CD14-positive monocyte (primary cell): ENCODE measurements at regions not wholly inside any gene's neighbourhood (a gene's known extent, or its start where the extent isn't known, plus 50 kb on each side); places are given as distances from the start of the nearest gene placed in this dataset.

Experiments used
- DNase-seq, 3 donors: peaks; one replicate each; pipeline ENCODE4 v3.0.0-alpha.2; 2011 to 2022
- H2AFZ ChIP-seq: 2 replicates; pipeline ENCODE4 v1.6.0; 2012; ENCODE audit warnings: mild to moderate bottlenecking, low read depth, low read length, inconsistent platforms; ENCODE audit not compliant: insufficient read depth, poor library complexity, severe bottlenecking
- H3K27ac ChIP-seq, 2 donors: 1 replicate in 1 of 2; 2 replicates in 1 of 2; pipeline ENCODE4 v1.5.1; 2012 to 2013; ENCODE audit warnings: low read length in 2 of 2, control low read depth in 1 of 2, inconsistent platforms in 1 of 2, low read depth in 1 of 2, mild to moderate bottlenecking in 1 of 2
- H3K27me3 ChIP-seq, 2 donors: one replicate each; pipeline versions ENCODE4 v1.6.0 to v1.6.1; 2011 to 2013; ENCODE audit warnings: low read length in 2 of 2; ENCODE audit not compliant: control insufficient read depth in 2 of 2, insufficient read depth in 2 of 2
- H3K36me3 ChIP-seq, 2 donors: replicated peaks in 1 of 2; 1 replicate in 1 of 2; 2 replicates in 1 of 2; pipeline versions ENCODE4 v1.5.1 to v1.6.1; 2012 to 2013; ENCODE audit warnings: low read length in 2 of 2, control low read depth in 1 of 2, inconsistent platforms in 1 of 2, mild to moderate bottlenecking in 1 of 2; ENCODE audit not compliant: insufficient read depth in 2 of 2, control insufficient read depth in 1 of 2
- H3K4me1 ChIP-seq, 2 donors: 1 replicate in 1 of 2; 2 replicates in 1 of 2; pipeline versions ENCODE4 v1.5.1 to v1.6.1; 2012 to 2013; ENCODE audit warnings: low read length in 2 of 2, control low read depth in 1 of 2, inconsistent platforms in 1 of 2, mild to moderate bottlenecking in 1 of 2, moderate library complexity in 1 of 2; ENCODE audit not compliant: insufficient read depth in 2 of 2, control insufficient read depth in 1 of 2
- H3K4me2 ChIP-seq: replicated peaks from 2 replicates; pipeline ENCODE3; 2012; ENCODE audit warnings: low read length, moderate library complexity, mild to moderate bottlenecking; ENCODE audit not compliant: poor library complexity, severe bottlenecking; ENCODE audit errors: extremely low read depth
- H3K4me3 ChIP-seq, 3 experiments: fragments of 200-600 bp in 1 of 3; sonication (generic) in 1 of 3; replicated peaks in 1 of 3; 1 replicate in 2 of 3; 2 replicates in 1 of 3; pipeline ENCODE4 v1.5.1; 2011 to 2013; ENCODE audit warnings: low read length in 3 of 3, mild to moderate bottlenecking in 3 of 3, control low read depth in 2 of 3, low read depth in 2 of 3, inconsistent platforms in 1 of 3, moderate library complexity in 1 of 3
- H3K79me2 ChIP-seq: 2 replicates; pipeline ENCODE4 v1.6.0; 2012; ENCODE audit warnings: mild to moderate bottlenecking, control low read depth, inconsistent platforms, low read length, moderate library complexity; ENCODE audit not compliant: insufficient read depth
- H3K9ac ChIP-seq: 2 replicates; pipeline ENCODE4 v1.6.0; 2017; ENCODE audit warnings: low read length, mild to moderate bottlenecking; ENCODE audit not compliant: insufficient read depth, poor library complexity, severe bottlenecking
- H3K9me3 ChIP-seq, 2 donors: replicated peaks in 1 of 2; 1 replicate in 1 of 2; 2 replicates in 1 of 2; pipeline versions ENCODE4 v1.5.1 to v1.6.1; 2012 to 2013; ENCODE audit warnings: low read length in 2 of 2, control low read depth in 1 of 2; ENCODE audit not compliant: control insufficient read depth in 1 of 2, insufficient read depth in 1 of 2
- H4K20me1 ChIP-seq: 2 replicates; pipeline ENCODE4 v1.6.0; 2012; ENCODE audit warnings: mild to moderate bottlenecking, low read length, control low read depth, moderate library complexity; ENCODE audit not compliant: insufficient read depth
- H3K27ac Mint-ChIP-seq, 7 donors: one replicate each; pipeline ENCODE4 v1.8.0; 2020; ENCODE audit warnings: mild to moderate bottlenecking in 7 of 7, mixed read lengths in 7 of 7, moderate library complexity in 6 of 7, inconsistent platforms in 2 of 7
- H3K27me3 Mint-ChIP-seq, 3 donors: one replicate each; pipeline ENCODE4 v1.8.0; 2021 to 2022; ENCODE audit warnings: low read depth in 3 of 3, mild to moderate bottlenecking in 3 of 3, mixed read lengths in 3 of 3, moderate library complexity in 3 of 3, inconsistent platforms in 1 of 3
- H3K36me3 Mint-ChIP-seq, 2 donors: one replicate each; pipeline ENCODE4 v1.8.0; 2020; ENCODE audit warnings: mixed read lengths in 2 of 2, inconsistent platforms in 1 of 2, mild to moderate bottlenecking in 1 of 2
- H3K4me1 Mint-ChIP-seq: one replicate; pipeline ENCODE4 v1.8.0; 2020; ENCODE audit warnings: mild to moderate bottlenecking, mixed read lengths
- H3K4me3 Mint-ChIP-seq, 2 donors: one replicate each; pipeline ENCODE4 v1.8.0; 2020; ENCODE audit warnings: mild to moderate bottlenecking in 2 of 2, mixed read lengths in 2 of 2, moderate library complexity in 1 of 2
- H3K9me3 Mint-ChIP-seq, 7 donors: one replicate each; pipeline ENCODE4 v1.8.0; 2020 to 2022; ENCODE audit warnings: mixed read lengths in 7 of 7, mild to moderate bottlenecking in 6 of 7, moderate library complexity in 6 of 7, inconsistent platforms in 2 of 7
- WGBS: methylation state at CpG from one replicate; pipeline ENCODE4 v1.1.5; 2013; ENCODE audit warnings: missing lambda C conversion rate; ENCODE audit not compliant: insufficient coverage; 5-methylcytosine and 5-hydroxymethylcytosine counted together
- intact Hi-C, 2 donors: fragments of 100-400 bp; cut with micrococcal nuclease; formaldehyde crosslinking; loops; one replicate each; pipeline versions ENCODE4 v1.15.0 to v1.15.1; 2023
- TF ChIP-seq, protein P1 (sequence below): fragments of 200-600 bp; IDR thresholded peaks from one replicate; pipeline ENCODE4 v1.8.0; 2022; ENCODE audit warnings: antibody characterized with exemption, mild to moderate bottlenecking

DNA sequence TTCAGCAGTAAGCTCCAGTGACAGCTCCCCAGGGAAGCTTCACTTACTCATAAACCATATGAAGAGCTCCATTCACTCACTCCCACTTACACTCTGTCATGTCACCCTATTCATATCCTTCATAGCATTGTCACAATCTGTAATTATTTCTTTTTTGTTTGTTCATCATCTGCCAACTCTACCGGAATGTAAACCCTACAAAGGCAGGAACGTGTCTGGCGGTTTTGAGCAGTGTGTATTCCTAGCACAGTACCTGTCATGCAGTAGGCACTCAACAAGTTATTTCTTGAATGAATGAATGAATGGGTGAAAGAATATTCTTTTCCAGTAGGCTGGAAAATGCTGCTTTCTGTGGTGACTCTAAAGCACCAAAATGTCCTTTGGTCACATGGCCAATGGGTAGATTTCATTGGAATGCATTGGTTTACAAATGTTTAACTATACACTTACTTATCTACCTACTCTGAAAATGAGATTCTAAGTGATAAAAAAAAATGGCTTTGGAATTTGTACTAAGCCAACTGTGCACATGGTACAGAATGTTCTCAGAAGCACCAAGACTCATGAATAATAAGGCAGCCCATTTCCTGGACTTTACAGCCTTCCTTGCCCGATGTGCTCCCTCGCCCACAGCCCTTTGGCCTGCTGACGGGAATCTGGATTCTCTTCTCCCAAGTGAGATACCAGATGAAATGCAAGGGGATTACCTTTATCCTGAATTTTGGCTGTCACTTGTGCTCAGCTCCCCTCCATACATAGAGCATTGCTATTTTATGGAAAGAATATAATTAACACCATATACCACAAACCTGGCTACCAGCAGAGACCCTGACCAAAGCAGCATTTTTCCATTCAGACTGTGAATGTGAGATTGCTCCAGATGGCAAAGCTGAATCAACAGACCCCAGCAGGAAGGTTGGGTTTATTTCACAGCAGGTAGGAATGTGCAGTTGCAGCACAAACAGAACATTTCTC lies 273.3 kb downstream of the ALDH8A1 start:
- Histone ChIP-seq H3K4me2 (no peak overlapping the region), H3K4me1 (no peaks in the 10 kb centered on the region), H3K4me3 (no peak overlapping the region), H3K36me3 (no peaks in the 10 kb centered on the region), H3K9ac (no peak overlapping the region), H3K27ac (no peak overlapping the region), H2AFZ (no peak overlapping the region), H3K9me3 (no peaks in the 10 kb centered on the region), H4K20me1 (no peaks in the 10 kb centered on the region), H3K79me2 (no peaks in the 10 kb centered on the region), H3K27me3 (no peaks in the 10 kb centered on the region)
- intact Hi-C loops, result no loop called here
- TF ChIP-seq, protein P1, sequence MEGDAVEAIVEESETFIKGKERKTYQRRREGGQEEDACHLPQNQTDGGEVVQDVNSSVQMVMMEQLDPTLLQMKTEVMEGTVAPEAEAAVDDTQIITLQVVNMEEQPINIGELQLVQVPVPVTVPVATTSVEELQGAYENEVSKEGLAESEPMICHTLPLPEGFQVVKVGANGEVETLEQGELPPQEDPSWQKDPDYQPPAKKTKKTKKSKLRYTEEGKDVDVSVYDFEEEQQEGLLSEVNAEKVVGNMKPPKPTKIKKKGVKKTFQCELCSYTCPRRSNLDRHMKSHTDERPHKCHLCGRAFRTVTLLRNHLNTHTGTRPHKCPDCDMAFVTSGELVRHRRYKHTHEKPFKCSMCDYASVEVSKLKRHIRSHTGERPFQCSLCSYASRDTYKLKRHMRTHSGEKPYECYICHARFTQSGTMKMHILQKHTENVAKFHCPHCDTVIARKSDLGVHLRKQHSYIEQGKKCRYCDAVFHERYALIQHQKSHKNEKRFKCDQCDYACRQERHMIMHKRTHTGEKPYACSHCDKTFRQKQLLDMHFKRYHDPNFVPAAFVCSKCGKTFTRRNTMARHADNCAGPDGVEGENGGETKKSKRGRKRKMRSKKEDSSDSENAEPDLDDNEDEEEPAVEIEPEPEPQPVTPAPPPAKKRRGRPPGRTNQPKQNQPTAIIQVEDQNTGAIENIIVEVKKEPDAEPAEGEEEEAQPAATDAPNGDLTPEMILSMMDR, result no peak
- no peak overlapping the region for H3K27ac Mint-ChIP-seq
- H3K27me3 Mint-ChIP-seq, result peaks cover 0 to 2% (median 1%) of the 10 kb centered on the region in 3 donors
- H3K4me3 Mint-ChIP-seq, result no peak overlapping the region
- WGBS, result 100% methylated on average over 5 of the region's 6 CpGs
- peaks cover 3% of the 10 kb centered on the region for H3K4me1 Mint-ChIP-seq
- no peaks in the 10 kb centered on the region for H3K36me3 Mint-ChIP-seq
- H3K9me3 Mint-ChIP-seq, result peaks cover 0 to 3% (median 0%) of the 10 kb centered on the region in 7 donors
- no peak for DNase-seq

DNA sequence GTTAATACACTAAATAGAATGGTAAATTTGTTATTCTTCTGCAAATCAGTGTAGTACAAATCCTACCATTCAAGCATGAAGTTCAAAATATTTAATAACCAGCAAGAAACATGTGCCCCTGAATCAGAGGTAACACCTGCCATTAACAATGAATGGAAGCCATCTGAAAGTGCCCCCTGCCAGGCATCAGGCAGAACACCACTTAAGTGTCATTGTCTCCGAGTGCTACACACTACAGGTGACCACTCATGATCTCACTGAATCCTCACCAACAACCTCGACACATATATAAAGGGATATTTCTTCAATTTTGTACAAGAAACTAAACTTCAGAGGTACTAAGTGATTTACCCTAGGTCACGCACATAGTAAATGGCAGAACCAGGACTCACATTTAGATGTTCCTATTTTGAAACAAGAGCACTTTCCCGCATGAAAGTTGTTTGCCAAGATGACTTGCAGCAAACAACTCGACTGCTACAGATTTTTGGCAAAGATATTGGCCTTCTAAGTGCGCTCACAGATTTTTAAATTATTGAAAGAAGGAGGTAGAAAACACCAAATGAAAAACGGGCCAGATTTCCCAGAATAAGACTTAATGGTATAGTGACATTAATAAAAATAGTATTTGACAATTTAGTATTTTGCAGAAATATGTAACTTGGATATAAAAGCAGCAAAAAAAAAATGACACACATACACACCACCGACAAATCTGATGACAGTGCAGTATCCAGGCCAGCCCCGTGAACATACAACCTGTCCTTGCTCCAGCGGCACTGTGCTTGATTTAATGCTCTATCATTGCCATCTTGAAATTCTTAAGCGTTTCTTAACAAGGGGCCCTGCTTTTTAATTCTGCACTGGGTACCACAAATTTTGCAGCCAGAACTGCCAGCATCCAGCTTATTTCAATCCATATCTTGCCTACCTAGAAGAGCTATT lies 274.5 kb downstream of the ALDH8A1 start:
- H3K27ac Mint-ChIP-seq, result no peak overlapping the region
- Histone ChIP-seq H3K36me3 (no peaks in the 10 kb centered on the region), H3K4me2 (no peak overlapping the region), H3K4me3 (no peak overlapping the region), H4K20me1 (no peaks in the 10 kb centered on the region), H3K4me1 (no peaks in the 10 kb centered on the region), H3K9me3 (no peaks in the 10 kb centered on the region), H3K27ac (no peak overlapping the region), H3K27me3 (no peaks in the 10 kb centered on the region), H3K79me2 (no peaks in the 10 kb centered on the region), H2AFZ (no peak overlapping the region), H3K9ac (no peak overlapping the region)
- WGBS, result 98% methylated on average over 7 of the region's 11 CpGs
- DNase-seq, result no peak
- peaks cover 3% of the 10 kb centered on the region for H3K4me1 Mint-ChIP-seq
- H3K27me3 Mint-ChIP-seq, result peaks cover 0 to 2% (median 1%) of the 10 kb centered on the region in 3 donors
- no peaks in the 10 kb centered on the region for H3K36me3 Mint-ChIP-seq
- intact Hi-C loops, result no loop called here
- no peak overlapping the region for H3K4me3 Mint-ChIP-seq
- TF ChIP-seq, protein P1, result no peak
- H3K9me3 Mint-ChIP-seq, result peaks cover 0 to 3% (median 0%) of the 10 kb centered on the region in 7 donors
